Esophagus squamous epithelium (tissue), 5 donors: ENCODE measurements at regions not wholly inside any gene's neighbourhood (a gene's known extent, or its start where the extent isn't known, plus 50 kb on each side); places are given as distances from the start of the nearest gene placed in this dataset.

Source experiments
- DNase-seq: peaks from one replicate; lab custom pipeline; 2025; lab: John Stamatoyannopoulos, UW
- H3K27ac ChIP-seq, 4 donors: fragments of 200-600 bp; sonication (generic); one replicate each; pipeline ENCODE4 v1.5.1; 2016 to 2019; ENCODE audit warnings: mild to moderate bottlenecking in 1 of 4
- H3K27me3 ChIP-seq, 4 donors: fragments of 200-600 bp; sonication (generic); 1 replicate in 3 of 4; 2 replicates in 1 of 4; pipeline versions ENCODE4 v1.5.1 to v1.6.0; 2017 to 2021; ENCODE audit warnings: antibody characterized with exemption in 1 of 4
- H3K36me3 ChIP-seq, 3 donors: fragments of 200-600 bp; sonication (generic); one replicate each; pipeline ENCODE4 v1.5.1; 2016 to 2019
- H3K4me1 ChIP-seq, 3 donors: fragments of 200-600 bp; sonication (generic); one replicate each; pipeline ENCODE4 v1.5.1; 2017 to 2019
- H3K4me3 ChIP-seq, 4 donors: fragments of 200-600 bp; sonication (generic); 1 replicate in 3 of 4; 2 replicates in 1 of 4; pipeline ENCODE4 v1.5.1; 2016 to 2019; ENCODE audit warnings: mild to moderate bottlenecking in 2 of 4, moderate library complexity in 1 of 4
- H3K9me3 ChIP-seq, 3 donors: fragments of 200-600 bp; sonication (generic); one replicate each; pipeline ENCODE4 v1.5.1; 2016 to 2019
- POLR2A ChIP-seq, 4 donors: fragments of 450-650 bp; IDR thresholded peaks; one replicate each; pipeline ENCODE4 v1.6.1; 2017; ENCODE audit warnings: antibody characterized with exemption in 4 of 4, mild to moderate bottlenecking in 4 of 4, moderate library complexity in 3 of 4
- WGBS, 2 donors: methylation state at CpG; one replicate each; pipeline ENCODE4 v1.1.5; 2018; 5-methylcytosine and 5-hydroxymethylcytosine counted together
- intact Hi-C: fragments of 100-400 bp; cut with DNase I; formaldehyde crosslinking; loops from one replicate; pipeline ENCODE4 v1.15.0; 2022
- TF ChIP-seq, protein P1 (sequence below), 6 experiments: fragments of 450-650 bp in 4 of 6; fragments of 200-600 bp in 2 of 6; sonication (generic) in 2 of 6; IDR thresholded peaks; one replicate each; pipeline ENCODE4 v1.5.1; 2016 to 2019; ENCODE audit warnings: antibody characterized with exemption in 6 of 6, mild to moderate bottlenecking in 4 of 6, moderate library complexity in 4 of 6
- donor health status: DM: yes; HTN: yes; CAD: no.

- DNase-seq, result no peak
- intact Hi-C loops, result no loop called here
- no peak overlapping the region for H3K4me3 ChIP-seq
- no peak for TF ChIP-seq POLR2A (IDR thresholded peaks at IDR 0.05)
- TF ChIP-seq, protein P1, sequence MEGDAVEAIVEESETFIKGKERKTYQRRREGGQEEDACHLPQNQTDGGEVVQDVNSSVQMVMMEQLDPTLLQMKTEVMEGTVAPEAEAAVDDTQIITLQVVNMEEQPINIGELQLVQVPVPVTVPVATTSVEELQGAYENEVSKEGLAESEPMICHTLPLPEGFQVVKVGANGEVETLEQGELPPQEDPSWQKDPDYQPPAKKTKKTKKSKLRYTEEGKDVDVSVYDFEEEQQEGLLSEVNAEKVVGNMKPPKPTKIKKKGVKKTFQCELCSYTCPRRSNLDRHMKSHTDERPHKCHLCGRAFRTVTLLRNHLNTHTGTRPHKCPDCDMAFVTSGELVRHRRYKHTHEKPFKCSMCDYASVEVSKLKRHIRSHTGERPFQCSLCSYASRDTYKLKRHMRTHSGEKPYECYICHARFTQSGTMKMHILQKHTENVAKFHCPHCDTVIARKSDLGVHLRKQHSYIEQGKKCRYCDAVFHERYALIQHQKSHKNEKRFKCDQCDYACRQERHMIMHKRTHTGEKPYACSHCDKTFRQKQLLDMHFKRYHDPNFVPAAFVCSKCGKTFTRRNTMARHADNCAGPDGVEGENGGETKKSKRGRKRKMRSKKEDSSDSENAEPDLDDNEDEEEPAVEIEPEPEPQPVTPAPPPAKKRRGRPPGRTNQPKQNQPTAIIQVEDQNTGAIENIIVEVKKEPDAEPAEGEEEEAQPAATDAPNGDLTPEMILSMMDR (IDR thresholded peaks at IDR 0.05), result no peak
- no peaks in the 10 kb centered on the region for H3K36me3 ChIP-seq
- H3K9me3 ChIP-seq, result no peaks in the 10 kb centered on the region
- 76 to 80% methylated on average over 4 of the region's 4 CpGs for WGBS, 2 donors
- no peaks in the 10 kb centered on the region for H3K27me3 ChIP-seq
- no peaks in the 10 kb centered on the region for H3K4me1 ChIP-seq
- H3K27ac ChIP-seq, result no peak overlapping the region
These were observed 563.3 kb upstream of the POM121L12 start for GRCh38 chr7:52472006-52472620.

GRCh38 chr7:52465216-52465615, 570.2 kb upstream of the POM121L12 start:
- H3K36me3 ChIP-seq, result no peaks in the 10 kb centered on the region
- DNase-seq, result no peak
- no peaks in the 10 kb centered on the region for H3K27me3 ChIP-seq
- H3K9me3 ChIP-seq, result no peaks in the 10 kb centered on the region
- no peak overlapping the region for H3K27ac ChIP-seq
- no peaks in the 10 kb centered on the region for H3K4me1 ChIP-seq
- WGBS, 2 donors, result 71 to 92% methylated on average over 1 of the region's 1 CpG
- intact Hi-C loops, result no loop called here
- H3K4me3 ChIP-seq, result no peak overlapping the region
- no peak for TF ChIP-seq POLR2A (IDR thresholded peaks at IDR 0.05)
- TF ChIP-seq, protein P1 (IDR thresholded peaks at IDR 0.05), result no peak

DNA sequence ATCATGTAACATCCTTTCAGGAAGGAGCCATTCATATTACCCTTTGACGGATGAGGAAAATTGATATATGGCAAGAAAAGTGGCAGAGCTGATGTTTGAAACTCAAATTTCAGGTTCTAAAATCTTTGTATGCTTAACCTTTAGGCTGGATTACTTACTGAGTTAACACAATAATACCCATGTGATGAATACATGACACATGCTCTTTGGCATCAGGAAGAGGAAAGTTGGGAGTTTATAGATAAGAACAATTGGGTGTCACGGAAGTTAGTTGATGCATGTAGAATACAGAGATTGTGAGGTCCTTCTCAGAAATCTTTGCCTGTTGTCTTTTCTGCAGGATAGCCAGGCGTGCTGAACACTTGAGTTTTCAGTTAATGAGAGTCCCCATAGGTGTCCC, 572.1 kb upstream of the POM121L12 start:
- Histone ChIP-seq H3K27me3 (no peaks in the 10 kb centered on the region), H3K36me3 (no peaks in the 10 kb centered on the region), H3K4me1 (no peaks in the 10 kb centered on the region), H3K9me3 (no peaks in the 10 kb centered on the region), H3K4me3 (no peak overlapping the region), H3K27ac (no peak overlapping the region)
- WGBS, 2 donors, result 37 to 63% methylated on average over 3 of the region's 3 CpGs
- intact Hi-C loops, result no loop called here
- no peak for TF ChIP-seq POLR2A (IDR thresholded peaks at IDR 0.05)
- TF ChIP-seq, protein P1 (IDR thresholded peaks at IDR 0.05), result no peak
- no peak for DNase-seq

DNA sequence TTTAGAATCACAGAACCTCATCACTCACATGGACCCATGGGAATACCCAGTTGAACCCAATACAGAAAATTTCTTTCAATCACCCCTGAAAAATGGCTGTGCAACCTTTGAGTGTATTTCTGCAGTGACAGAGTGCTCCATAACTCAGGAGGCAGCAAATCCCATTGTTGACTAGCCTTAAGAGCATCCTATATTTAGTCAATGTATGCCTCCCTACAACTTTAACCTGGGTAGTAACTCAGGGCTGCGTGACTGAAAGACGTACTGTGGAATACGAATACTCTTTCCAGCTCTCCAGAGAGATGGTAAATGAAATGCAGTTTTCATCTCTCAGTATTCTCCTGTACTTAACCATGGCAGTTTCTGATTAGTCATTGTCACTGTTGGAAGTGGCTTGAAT, 573.0 kb upstream of the POM121L12 start:
- no peak overlapping the region for H3K4me3 ChIP-seq
- no peaks in the 10 kb centered on the region for H3K36me3 ChIP-seq
- no peak overlapping the region for H3K27ac ChIP-seq
- no peak for DNase-seq
- H3K4me1 ChIP-seq, result no peaks in the 10 kb centered on the region
- TF ChIP-seq, protein P1 (IDR thresholded peaks at IDR 0.05), result no peak
- TF ChIP-seq POLR2A (IDR thresholded peaks at IDR 0.05), result no peak
- 93 to 96% methylated on average over 3 of the region's 3 CpGs for WGBS, 2 donors
- no peaks in the 10 kb centered on the region for H3K27me3 ChIP-seq
- H3K9me3 ChIP-seq, result no peaks in the 10 kb centered on the region
- intact Hi-C loops, result no loop called here

GRCh38 chr7:52455571-52455970, 579.9 kb upstream of the POM121L12 start:
- no peak for DNase-seq
- Histone ChIP-seq H3K4me1 (no peaks in the 10 kb centered on the region), H3K27me3 (no peaks in the 10 kb centered on the region), H3K9me3 (no peaks in the 10 kb centered on the region), H3K36me3 (no peaks in the 10 kb centered on the region), H3K27ac (no peak overlapping the region), H3K4me3 (no peak overlapping the region)
- WGBS, 2 donors, result 86% methylated on average over 4 to 8 of the region's 8 CpGs
- no peak for TF ChIP-seq POLR2A (IDR thresholded peaks at IDR 0.05)
- TF ChIP-seq, protein P1 (IDR thresholded peaks at IDR 0.05), result no peak
- intact Hi-C loops, result no loop called here
